CD4-positive, alpha-beta T cell treated with Interleukin-17A for 4 hours (primary cell): ENCODE measurements at regions not wholly inside any gene's neighbourhood (a gene's known extent, or its start where the extent isn't known, plus 50 kb on each side); places are given as distances from the start of the nearest gene placed in this dataset.
A peak's percentile ranks its signal among the peaks of the same experiment; 100 is the strongest.
"Not testable (repeated sequence)": the region's sequence is repeated elsewhere in the genome, so short reads cannot be mapped to it uniquely, and the experiment has no call there.

Experiments used
- DNase-seq: peaks from one replicate; pipeline ENCODE4 v3.0.0-alpha.2; 2020; ENCODE audit warnings: mixed read lengths

DNA sequence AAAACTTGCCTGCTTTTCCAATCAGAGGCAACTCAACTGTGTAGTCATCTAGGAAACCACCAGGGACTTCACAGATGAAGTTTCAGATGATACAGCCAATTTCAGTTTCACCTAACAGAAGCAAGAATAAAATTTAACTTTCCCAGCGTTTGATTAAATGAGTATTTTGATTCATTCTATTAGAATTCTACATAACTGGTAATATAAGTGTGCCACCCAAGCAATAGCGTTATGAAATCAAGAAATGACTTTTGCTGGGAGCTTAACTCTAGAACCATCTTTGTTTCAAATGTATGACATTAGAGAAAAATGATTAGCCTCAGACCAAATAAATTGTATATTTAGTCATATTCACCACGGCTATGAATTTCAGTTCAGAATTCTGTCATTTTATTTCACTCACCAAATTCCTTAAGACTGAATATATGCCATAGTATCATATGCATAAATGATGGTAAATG lies 239.3 kb downstream of the NRIP1 start:
- DNase-seq: no peak

- no peak for DNase-seq
Measured at GRCh38 chr21:14824126-14824525, 240.7 kb downstream of the NRIP1 start.

- no peak for DNase-seq
Measured at GRCh38 chr21:14817311-14817710, 247.5 kb downstream of the NRIP1 start.

DNA sequence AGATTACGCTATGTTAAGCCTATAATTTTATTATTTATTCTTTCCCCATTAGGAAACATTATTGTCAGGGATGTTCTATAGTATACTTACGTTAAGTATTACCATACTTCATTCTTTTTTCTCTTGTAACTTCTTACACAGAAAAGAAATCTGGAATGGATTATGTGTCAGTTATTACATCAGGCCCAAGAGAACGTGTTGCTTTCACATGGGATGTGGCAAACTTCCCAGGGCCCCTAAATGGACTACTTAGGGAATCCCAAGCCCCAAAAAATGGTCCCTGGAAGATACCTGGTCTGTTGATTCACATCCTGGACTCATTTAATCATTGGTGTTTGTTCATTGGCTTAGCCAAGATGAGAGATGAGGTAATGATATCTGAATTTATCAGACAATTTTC lies 249.8 kb downstream of the NRIP1 start:
- DNase-seq: no peak

- no peak for DNase-seq
Measured at GRCh38 chr21:14814282-14814681, 250.5 kb downstream of the NRIP1 start.

DNA sequence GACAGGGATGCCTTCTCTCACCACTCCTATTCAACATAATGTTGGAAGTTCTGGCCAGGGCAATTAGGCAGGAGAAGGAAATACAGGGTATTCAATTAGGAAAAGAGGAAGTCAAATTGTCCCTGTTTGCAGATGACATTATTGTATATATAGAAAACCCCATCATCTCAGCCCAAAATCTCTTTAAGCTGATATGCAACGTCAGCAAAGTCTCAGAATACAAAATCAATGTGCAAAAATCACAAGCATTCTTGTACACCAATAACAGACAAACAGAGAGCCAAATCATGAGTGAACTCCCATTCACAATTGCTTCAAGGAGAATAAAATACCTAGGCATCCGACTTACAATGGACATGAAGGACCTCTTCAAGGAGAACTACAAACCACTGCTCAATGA lies 258.1 kb upstream of the SAMSN1 start:
- DNase-seq: not testable (repeated sequence)

DNA sequence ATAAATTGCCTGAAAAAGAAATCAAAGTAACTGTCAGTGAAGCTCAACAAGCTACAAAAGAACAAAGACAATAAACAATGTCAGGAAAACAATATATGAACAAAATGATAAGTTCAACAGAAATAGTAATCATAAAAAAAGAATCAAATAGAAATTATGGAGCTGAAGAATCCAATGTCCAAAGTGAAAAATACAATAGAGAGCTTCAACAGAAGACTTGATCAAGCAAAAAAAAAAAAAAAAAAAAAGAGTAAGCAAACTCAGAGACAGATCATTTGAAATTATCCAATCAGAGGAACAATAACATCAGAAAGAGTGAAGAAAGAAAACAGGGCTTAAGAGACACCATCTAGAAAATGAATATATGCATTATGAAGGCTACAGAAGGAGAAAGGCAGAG lies 251.4 kb upstream of the SAMSN1 start:
- DNase-seq: no peak

- no peak for DNase-seq
Measured at GRCh38 chr21:14787312-14787711, 241.2 kb upstream of the SAMSN1 start.

DNA sequence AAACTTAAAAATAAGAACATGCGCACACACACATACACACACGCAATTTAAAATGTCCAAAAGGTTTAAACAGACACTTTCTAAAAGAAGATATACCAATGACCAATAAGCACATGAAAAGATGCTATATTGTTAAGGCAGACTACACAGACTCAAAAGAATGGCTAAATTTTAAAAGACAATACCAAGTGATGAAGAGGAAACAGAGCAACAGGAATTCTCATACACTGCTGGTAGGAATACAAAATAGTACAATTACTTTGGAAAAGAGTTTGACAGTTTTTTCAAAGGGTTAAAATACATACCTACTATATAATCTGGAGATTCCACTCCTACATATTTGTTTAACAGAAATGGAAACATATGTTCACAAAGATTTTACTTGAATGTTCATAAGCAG lies 239.6 kb upstream of the SAMSN1 start:
- DNase-seq: no peak

DNA sequence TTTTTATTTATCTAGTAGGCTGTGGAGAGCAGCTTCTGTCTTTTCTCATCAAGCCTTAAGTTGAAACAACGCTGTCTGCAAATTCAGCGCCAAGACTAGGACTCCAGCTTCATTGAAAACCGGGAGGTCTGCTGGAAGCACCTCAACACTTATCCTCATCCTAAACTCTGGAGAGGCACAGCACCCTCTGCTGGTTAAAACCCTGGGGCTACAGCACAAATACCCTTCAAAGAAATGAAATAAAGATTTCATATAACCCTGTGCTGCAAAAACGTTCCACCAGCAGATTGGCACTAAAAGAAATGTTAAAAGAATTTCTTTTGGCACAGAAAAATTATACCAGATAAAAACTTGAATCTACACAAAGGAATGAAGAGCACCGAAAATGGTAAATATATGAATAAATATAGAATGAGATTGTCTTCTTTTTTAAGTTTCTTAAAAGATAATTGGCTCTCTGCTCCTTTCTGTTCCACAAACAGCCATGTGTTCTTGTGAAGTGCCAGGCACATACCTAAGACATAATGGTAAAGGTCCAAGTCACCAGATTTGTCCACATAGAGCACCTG lies 227.7 kb upstream of the SAMSN1 start:
- peak; percentile 69 for DNase-seq

DNA sequence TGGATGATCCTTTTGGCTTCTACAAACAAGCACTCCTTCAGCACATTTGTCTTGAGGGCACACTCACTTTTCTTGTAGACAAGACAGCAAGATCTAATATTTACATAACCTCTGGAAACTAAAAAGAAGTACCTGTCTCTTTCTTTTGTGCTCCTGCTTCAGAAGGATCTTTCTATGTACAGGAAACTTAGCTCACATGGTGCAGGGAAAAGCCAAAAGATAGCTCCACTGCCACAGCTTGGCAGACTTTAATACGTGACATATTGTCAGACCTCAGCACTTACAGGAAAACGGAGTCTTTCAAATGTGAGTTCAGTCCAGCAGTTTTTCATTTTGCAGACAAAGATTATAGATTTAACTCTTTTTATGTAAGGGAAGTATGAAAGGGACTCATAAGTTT lies 225.5 kb upstream of the SAMSN1 start:
- no peak for DNase-seq

- no peak for DNase-seq
Measured at GRCh38 chr21:14768042-14768441, 221.9 kb upstream of the SAMSN1 start.

GRCh38 chr21:14767192-14767852 lies 221.2 kb upstream of the SAMSN1 start:
- DNase-seq: no peak

DNA sequence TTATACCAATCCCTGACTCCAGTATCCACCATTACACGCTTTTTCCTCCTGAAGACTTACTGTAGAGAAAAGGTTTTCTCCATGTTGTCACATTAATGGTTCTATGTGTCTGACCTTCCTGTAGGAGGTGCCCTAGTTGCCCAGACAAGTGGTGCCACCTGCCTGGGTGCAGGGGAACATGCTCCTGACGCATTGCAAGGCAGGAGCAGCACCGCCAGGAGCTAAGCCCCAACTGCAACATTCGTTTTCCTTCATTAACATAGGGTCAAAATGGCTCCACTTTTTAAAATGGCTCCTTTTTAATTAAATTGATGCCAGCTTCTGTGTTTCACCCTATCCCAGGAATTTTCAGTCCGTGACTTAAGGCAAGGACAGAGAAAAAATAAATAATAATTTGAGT lies 220.1 kb upstream of the SAMSN1 start:
- DNase-seq: no peak

GRCh38 chr21:14763695-14764064 lies 217.6 kb upstream of the SAMSN1 start:
- DNase-seq: no peak

DNA sequence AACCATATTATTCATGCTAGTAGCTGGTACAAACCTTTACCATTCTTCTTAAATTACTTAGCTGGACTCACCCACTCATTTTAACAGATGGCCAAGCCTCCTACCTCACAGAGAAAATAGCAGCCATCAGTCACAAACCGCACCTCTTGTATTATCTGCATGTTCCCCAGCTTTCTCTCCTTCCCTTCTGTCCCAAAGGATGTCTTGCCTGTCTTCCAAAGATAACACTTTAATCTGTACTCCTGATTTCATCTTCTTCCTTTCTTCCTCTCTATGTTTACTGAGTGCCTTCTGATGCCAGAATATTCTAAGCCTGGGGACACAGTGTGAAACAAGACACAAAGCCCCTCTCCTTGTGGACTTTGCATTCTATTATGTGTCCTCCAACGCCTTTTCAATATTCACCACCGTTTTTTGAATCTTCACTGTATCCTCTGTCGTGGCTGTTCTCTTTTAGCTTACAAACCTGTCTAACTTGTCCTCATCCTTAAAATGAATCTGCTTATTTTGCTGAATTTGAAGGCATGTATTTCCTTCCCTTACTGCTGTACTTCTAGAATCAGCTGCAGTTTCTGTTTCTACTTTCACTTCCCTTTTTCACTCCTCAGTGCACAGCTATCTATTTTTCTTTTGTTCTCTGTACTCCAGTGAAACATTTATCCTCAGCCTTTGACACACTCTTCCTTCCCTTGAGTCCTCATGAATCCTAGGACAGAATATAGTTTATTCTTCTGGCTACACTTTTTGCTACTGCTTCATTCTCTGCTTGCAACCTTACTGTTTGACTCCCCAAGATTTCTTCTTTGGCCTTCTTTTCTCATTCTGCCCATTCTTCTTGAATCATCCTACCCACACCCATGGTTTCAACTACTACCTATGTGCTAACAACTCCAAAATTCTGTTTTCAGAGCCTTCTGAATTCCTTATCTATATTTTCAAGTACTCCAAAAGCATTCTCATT lies 216.9 kb upstream of the SAMSN1 start:
- DNase-seq: no peak

DNA sequence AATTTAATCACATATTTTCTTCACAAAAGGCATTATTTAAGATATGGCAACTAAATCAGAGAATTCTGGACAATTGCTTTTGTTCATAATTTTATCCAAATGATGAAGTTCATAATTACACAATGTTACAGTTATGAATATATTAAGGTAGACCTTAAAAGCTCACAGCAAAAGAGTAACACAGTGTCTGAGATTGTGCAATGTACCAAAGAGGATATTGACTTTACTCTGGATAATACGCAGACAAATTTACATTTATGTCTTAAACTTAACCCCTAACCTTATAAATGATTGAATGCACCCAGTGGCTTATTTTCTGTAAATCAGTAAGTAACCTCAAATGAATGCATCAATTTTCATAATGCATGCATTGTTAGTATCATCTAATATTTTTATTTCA lies 216.2 kb upstream of the SAMSN1 start:
- DNase-seq: no peak

DNA sequence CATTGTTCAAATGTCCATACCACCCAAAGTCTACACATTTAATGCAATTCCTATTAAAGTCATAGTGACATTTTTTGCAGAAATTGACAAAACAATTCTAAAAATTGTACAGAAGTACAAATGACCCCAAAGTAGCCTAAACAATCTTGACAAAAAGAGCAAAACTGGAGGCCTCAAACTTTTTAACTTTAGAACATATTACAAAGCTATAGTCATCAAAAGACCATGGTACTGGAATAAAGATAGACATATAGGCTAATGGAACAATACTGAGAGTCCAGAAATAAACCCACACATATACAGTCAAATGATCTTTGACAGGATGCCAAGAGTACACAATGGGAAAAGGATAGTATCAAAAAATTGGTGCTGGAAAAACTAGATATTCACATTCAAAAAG lies 213.2 kb upstream of the SAMSN1 start:
- DNase-seq: no peak

- no peak for DNase-seq
Measured at GRCh38 chr21:14758849-14759248, 212.7 kb upstream of the SAMSN1 start.

DNA sequence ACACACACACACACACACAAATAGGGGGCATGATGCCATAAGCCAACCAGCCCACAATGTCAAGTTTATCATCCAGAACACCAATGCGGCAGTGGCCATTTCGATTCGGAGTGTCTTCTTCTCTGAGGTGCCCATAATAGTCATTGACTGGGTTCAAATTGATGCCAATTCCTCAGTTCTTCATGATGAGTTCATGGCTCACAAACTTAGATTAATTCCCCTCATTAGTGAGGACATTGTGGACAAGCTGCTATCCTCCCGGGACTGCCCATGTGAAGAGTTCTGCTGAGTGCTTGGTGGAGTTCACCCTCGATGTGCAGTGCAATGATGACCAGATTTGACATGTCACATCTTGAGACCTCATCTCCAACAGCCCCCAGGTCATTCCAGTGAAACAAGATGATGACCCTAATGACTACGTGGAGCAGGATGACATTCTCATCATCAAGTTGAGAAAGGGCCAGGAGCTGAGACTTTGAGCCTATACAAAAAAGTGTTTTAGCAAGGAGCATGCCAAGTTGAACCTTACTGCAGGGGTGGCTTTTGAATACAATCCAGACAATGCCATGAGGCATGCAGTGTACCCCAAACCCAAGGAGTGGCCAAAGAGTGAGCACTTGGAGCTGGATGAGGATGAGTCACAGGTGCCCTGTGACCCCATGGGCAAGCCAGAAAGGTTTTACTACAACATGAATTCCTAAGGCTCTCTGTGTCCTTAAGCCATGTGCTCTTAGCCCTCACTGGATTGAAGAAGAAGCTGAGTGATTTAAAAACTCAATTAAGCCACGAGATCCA lies 211.6 kb upstream of the SAMSN1 start:
- no peak for DNase-seq

- no peak for DNase-seq
Measured at GRCh38 chr21:14755086-14755485, 209.0 kb upstream of the SAMSN1 start.

DNA sequence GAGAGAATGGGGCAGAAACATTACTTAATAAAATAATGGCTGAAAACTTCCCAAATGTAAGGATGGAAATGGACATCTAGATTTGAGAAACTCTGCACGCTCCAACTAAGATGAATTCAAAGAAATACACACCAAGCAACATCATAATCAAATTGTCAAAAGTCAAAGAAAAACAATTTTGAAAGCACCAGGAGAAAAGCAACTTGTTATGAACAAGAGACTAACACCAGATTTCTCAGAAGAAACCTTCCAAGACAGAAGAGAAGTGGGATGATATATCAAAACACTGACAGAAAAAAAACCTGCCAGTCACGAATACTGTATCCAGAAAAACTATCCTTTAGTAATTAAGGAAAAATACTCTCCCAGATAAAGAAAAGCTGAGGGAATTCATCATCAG lies 208.6 kb upstream of the SAMSN1 start:
- DNase-seq: no peak

DNA sequence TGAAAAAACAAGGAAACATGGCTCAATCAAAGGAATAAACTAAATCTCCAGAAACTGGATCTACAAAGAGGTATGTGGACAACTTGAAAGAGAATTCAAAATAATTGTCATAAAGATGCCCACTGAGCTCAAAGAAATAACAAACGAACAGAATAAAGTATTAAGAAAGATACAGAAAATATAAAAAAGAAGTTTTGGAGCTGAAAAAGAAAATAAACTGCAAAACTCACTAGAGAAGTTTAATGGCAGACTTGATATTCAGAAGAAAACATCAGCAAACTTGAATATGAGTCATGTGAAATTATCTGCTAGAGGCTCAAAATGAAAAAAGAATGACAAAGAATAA lies 208.1 kb upstream of the SAMSN1 start:
- no peak for DNase-seq
